NK-92 treated with Interleukin-12 subunit alpha and Interleukin-12 subunit beta, amount 100 ng/mL, for 24 hours (cell line): ENCODE measurements at regions not wholly inside any gene's neighbourhood (a gene's known extent, or its start where the extent isn't known, plus 50 kb on each side); places are given as distances from the start of the nearest gene placed in this dataset.
"Not testable (repeated sequence)": the region's sequence is repeated elsewhere in the genome, so short reads cannot be mapped to it uniquely, and the experiment has no call there.

ENCODE experiments used
- DNase-seq: peaks from one replicate; lab custom pipeline; 2025; lab: John Stamatoyannopoulos, UW

- DNase-seq: no peak
Measured at GRCh38 chr6:18527836-18528743, 140.9 kb downstream of the RNF144B start.

- DNase-seq: no peak
Measured at GRCh38 chr6:18530201-18530600, 143.1 kb downstream of the RNF144B start.

- no peak for DNase-seq
Measured at GRCh38 chr6:18532139-18532538, 145.0 kb downstream of the RNF144B start.

GRCh38 chr6:18533793-18534192 is 146.6 kb downstream of the RNF144B start:
- DNase-seq: no peak

- no peak for DNase-seq
Measured at GRCh38 chr6:18536591-18537055, 149.5 kb downstream of the RNF144B start.

- no peak for DNase-seq
Measured at GRCh38 chr6:18538315-18538714, 151.2 kb downstream of the RNF144B start.

- no peak for DNase-seq
Measured at GRCh38 chr6:18543051-18543450, 155.9 kb downstream of the RNF144B start.

- DNase-seq: not testable (repeated sequence)
Measured at GRCh38 chr6:18545142-18545541, 158.0 kb downstream of the RNF144B start.

GRCh38 chr6:18545726-18546125 is 158.6 kb downstream of the RNF144B start:
- DNase-seq: no peak

- no peak for DNase-seq
Measured at GRCh38 chr6:18550119-18550518, 163.0 kb downstream of the RNF144B start.

GRCh38 chr6:18551228-18551627 is 164.1 kb downstream of the RNF144B start:
- DNase-seq: no peak

GRCh38 chr6:18555750-18556149 is 168.6 kb downstream of the RNF144B start:
- no peak for DNase-seq

- DNase-seq: no peak
Measured at GRCh38 chr6:18561037-18561750, 174.0 kb downstream of the RNF144B start.

- no peak for DNase-seq
Measured at GRCh38 chr6:18562726-18563125, 175.6 kb downstream of the RNF144B start.

- no peak for DNase-seq
Measured at GRCh38 chr6:18564775-18565174, 177.6 kb downstream of the RNF144B start.

- DNase-seq: no peak
Measured at GRCh38 chr6:18565231-18565630, 178.1 kb downstream of the RNF144B start.

- DNase-seq: no peak
Measured at GRCh38 chr6:18567380-18567779, 180.2 kb downstream of the RNF144B start.

- DNase-seq: no peak
Measured at GRCh38 chr6:18577491-18577890, 190.3 kb downstream of the RNF144B start.

- DNase-seq: no peak
Measured at GRCh38 chr6:18579166-18579565, 192.0 kb downstream of the RNF144B start.

GRCh38 chr6:18579869-18580268 is 192.7 kb downstream of the RNF144B start:
- no peak for DNase-seq

GRCh38 chr6:18584372-18584771 is 197.2 kb downstream of the RNF144B start:
- no peak for DNase-seq

- DNase-seq: no peak
Measured at GRCh38 chr6:18585032-18585573, 198.0 kb downstream of the RNF144B start.

- DNase-seq: no peak
Measured at GRCh38 chr6:18586133-18586532, 199.0 kb downstream of the RNF144B start.
